HepG2 (cell line): ENCODE measurements at regions not wholly inside any gene's neighbourhood (a gene's known extent, or its start where the extent isn't known, plus 50 kb on each side); places are given as distances from the start of the nearest gene placed in this dataset.
A peak's percentile ranks its signal among the peaks of the same experiment; 100 is the strongest.

ENCODE experiments used
- AKAP8 ChIP-seq: sonication (generic); formaldehyde crosslinking; IDR thresholded peaks from 2 replicates; pipeline ENCODE4 v1.5.1; 2020; ENCODE audit warnings: mild to moderate bottlenecking, missing genetic modification reagents
- FOXM1 ChIP-seq: sonication (generic); formaldehyde crosslinking; IDR thresholded peaks from 2 replicates; pipeline ENCODE4 v1.5.0; 2020; ENCODE audit warnings: missing genetic modification reagents
- ISX ChIP-seq: sonication (generic); formaldehyde crosslinking; conservative IDR thresholded peaks from 2 replicates; pipeline ENCODE4 v1.5.0; 2020; ENCODE audit warnings: missing genetic modification reagents
- KAT2B ChIP-seq: fragments of 150-350 bp; IDR thresholded peaks from 2 replicates; pipeline ENCODE4 v1.6.1; 2014; ENCODE audit warnings: low read depth, low read length, borderline replicate concordance
- MATR3 ChIP-seq: sonication (generic); formaldehyde crosslinking; IDR thresholded peaks from 2 replicates; pipeline ENCODE4 v1.4.0; 2020; ENCODE audit warnings: missing genetic modification reagents
- MYNN ChIP-seq: sonication (generic); formaldehyde crosslinking; IDR thresholded peaks from 2 replicates; pipeline ENCODE4 v1.4.0; 2020; ENCODE audit warnings: mild to moderate bottlenecking, low read depth, missing genetic modification reagents
- NCOA2 ChIP-seq: sonication (generic); formaldehyde crosslinking; IDR thresholded peaks from 2 replicates; pipeline ENCODE4 v1.8.0; 2022; ENCODE audit warnings: inconsistent platforms
- NR0B2 ChIP-seq: sonication (generic); formaldehyde crosslinking; IDR thresholded peaks from 2 replicates; pipeline ENCODE4 v1.4.0; 2020; ENCODE audit warnings: mild to moderate bottlenecking, missing genetic modification reagents
- PHF5A ChIP-seq: IDR thresholded peaks from one replicate; pipeline ENCODE4 v1.6.1; 2018; ENCODE audit warnings: low read depth, missing genetic modification reagents; ENCODE audit not compliant: unreplicated experiment
- RAD21 ChIP-seq: fragments of 450-650 bp; formaldehyde crosslinking; IDR thresholded peaks from 2 replicates; pipeline ENCODE4 v1.5.0; 2020; ENCODE audit warnings: mild to moderate bottlenecking
- RNF2 ChIP-seq: fragments of 450-650 bp; conservative IDR thresholded peaks from 2 replicates; pipeline ENCODE4 v1.6.1; 2016; ENCODE audit warnings: low read depth
- SMAD3 ChIP-seq: sonication (generic); formaldehyde crosslinking; IDR thresholded peaks from 2 replicates; pipeline ENCODE4 v1.4.0; 2020; ENCODE audit warnings: missing genetic modification reagents
- SRSF9 ChIP-seq: fragments of 200-400 bp; formaldehyde crosslinking; IDR thresholded peaks from 2 replicates; pipeline ENCODE4 v1.6.1; 2018; ENCODE audit warnings: borderline replicate concordance, mild to moderate bottlenecking, low read depth, low read length; ENCODE audit not compliant: insufficient read depth, poor library complexity, severe bottlenecking
- XBP1 ChIP-seq: sonication (generic); formaldehyde crosslinking; IDR thresholded peaks from 2 replicates; pipeline ENCODE4 v1.5.0; 2020; ENCODE audit warnings: missing genetic modification reagents
- ZEB1 ChIP-seq: IDR thresholded peaks from 2 replicates; pipeline ENCODE4 v1.6.1; 2012; ENCODE audit warnings: mild to moderate bottlenecking, low read depth, inconsistent platforms; ENCODE audit not compliant: insufficient replicate concordance
- ZNF20 ChIP-seq: sonication (generic); formaldehyde crosslinking; IDR thresholded peaks from 2 replicates; pipeline ENCODE4 v1.4.0; 2020; ENCODE audit warnings: mild to moderate bottlenecking, moderate library complexity, missing genetic modification reagents
- ZNF225 ChIP-seq: sonication (generic); formaldehyde crosslinking; IDR thresholded peaks from 2 replicates; pipeline ENCODE4 v1.4.0; 2020; ENCODE audit warnings: mild to moderate bottlenecking, missing genetic modification reagents
- ZNF34 ChIP-seq: sonication (generic); formaldehyde crosslinking; IDR thresholded peaks from 2 replicates; pipeline ENCODE4 v1.4.0; 2020; ENCODE audit warnings: mild to moderate bottlenecking, missing genetic modification reagents, borderline replicate concordance
- ZNF572 ChIP-seq: sonication (generic); formaldehyde crosslinking; IDR thresholded peaks from 2 replicates; pipeline ENCODE4 v1.5.1; 2020; ENCODE audit warnings: mild to moderate bottlenecking, missing genetic modification reagents
- TF ChIP-seq, protein P1 (sequence below): sonication (generic); formaldehyde crosslinking; IDR thresholded peaks from 2 replicates; pipeline ENCODE4 v1.4.0; 2020; ENCODE audit warnings: missing genetic modification reagents, borderline replicate concordance
- TF ChIP-seq, protein P2 (sequence below): sonication (generic); formaldehyde crosslinking; IDR thresholded peaks from 2 replicates; pipeline ENCODE4 v1.8.0; 2022; ENCODE audit warnings: low read depth, missing genetic modification reagents
- TF ChIP-seq, protein P3 (sequence below): sonication (generic); formaldehyde crosslinking; IDR thresholded peaks from 2 replicates; pipeline ENCODE4 v1.5.0; 2020; ENCODE audit warnings: mild to moderate bottlenecking, missing genetic modification reagents
- TF ChIP-seq, protein P4 (sequence below): sonication (generic); formaldehyde crosslinking; IDR thresholded peaks from 2 replicates; pipeline ENCODE4 v1.4.0; 2020; ENCODE audit warnings: low read depth, missing genetic modification reagents

- no peak for TF ChIP-seq XBP1 (CRISPR knock-in tag)
- no peak for TF ChIP-seq MYNN (CRISPR knock-in tag)
- TF ChIP-seq KAT2B = no peak
- 0 out of 2 replicates have a peak, but pooled peaks have one; percentile 16 for TF ChIP-seq SMAD3 (CRISPR knock-in tag)
- TF ChIP-seq ZNF225 (CRISPR knock-in tag) = no peak
- TF ChIP-seq ZNF20 = no peak
- no peak for TF ChIP-seq ZNF572 (CRISPR knock-in tag)
- TF ChIP-seq AKAP8 = no peak
- TF ChIP-seq ZEB1 = no peak
- TF ChIP-seq, protein P1, sequence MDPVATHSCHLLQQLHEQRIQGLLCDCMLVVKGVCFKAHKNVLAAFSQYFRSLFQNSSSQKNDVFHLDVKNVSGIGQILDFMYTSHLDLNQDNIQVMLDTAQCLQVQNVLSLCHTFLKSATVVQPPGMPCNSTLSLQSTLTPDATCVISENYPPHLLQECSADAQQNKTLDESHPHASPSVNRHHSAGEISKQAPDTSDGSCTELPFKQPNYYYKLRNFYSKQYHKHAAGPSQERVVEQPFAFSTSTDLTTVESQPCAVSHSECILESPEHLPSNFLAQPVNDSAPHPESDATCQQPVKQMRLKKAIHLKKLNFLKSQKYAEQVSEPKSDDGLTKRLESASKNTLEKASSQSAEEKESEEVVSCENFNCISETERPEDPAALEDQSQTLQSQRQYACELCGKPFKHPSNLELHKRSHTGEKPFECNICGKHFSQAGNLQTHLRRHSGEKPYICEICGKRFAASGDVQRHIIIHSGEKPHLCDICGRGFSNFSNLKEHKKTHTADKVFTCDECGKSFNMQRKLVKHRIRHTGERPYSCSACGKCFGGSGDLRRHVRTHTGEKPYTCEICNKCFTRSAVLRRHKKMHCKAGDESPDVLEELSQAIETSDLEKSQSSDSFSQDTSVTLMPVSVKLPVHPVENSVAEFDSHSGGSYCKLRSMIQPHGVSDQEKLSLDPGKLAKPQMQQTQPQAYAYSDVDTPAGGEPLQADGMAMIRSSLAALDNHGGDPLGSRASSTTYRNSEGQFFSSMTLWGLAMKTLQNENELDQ = no peak
- TF ChIP-seq SRSF9 = no peak
- TF ChIP-seq PHF5A (CRISPR knock-in tag) = no peak
- TF ChIP-seq ISX (CRISPR knock-in tag) = no peak
- no peak for TF ChIP-seq FOXM1 (CRISPR knock-in tag)
- peak; percentile 49; the same call in 1 of the 2 replicates for TF ChIP-seq NCOA2
- TF ChIP-seq RAD21 = no peak
- no peak for TF ChIP-seq MATR3 (CRISPR knock-in tag)
- TF ChIP-seq, protein P2, sequence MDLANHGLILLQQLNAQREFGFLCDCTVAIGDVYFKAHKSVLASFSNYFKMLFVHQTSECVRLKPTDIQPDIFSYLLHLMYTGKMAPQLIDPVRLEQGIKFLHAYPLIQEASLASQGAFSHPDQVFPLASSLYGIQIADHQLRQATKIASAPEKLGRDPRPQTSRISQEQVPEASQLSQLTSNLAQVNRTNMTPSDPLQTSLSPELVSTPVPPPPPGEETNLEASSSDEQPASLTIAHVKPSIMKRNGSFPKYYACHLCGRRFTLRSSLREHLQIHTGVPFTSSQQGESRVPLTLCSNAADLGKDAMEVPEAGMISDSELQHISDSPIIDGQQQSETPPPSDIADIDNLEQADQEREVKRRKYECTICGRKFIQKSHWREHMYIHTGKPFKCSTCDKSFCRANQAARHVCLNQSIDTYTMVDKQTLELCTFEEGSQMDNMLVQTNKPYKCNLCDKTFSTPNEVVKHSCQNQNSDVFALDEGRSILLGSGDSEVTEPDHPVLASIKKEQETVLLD (CRISPR knock-in tag) = no peak
- no peak for TF ChIP-seq RNF2
- no peak for TF ChIP-seq NR0B2
- TF ChIP-seq, protein P3, sequence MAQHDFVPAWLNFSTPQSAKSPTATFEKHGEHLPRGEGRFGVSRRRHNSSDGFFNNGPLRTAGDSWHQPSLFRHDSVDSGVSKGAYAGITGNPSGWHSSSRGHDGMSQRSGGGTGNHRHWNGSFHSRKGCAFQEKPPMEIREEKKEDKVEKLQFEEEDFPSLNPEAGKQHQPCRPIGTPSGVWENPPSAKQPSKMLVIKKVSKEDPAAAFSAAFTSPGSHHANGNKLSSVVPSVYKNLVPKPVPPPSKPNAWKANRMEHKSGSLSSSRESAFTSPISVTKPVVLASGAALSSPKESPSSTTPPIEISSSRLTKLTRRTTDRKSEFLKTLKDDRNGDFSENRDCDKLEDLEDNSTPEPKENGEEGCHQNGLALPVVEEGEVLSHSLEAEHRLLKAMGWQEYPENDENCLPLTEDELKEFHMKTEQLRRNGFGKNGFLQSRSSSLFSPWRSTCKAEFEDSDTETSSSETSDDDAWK (CRISPR knock-in tag) = no peak
- TF ChIP-seq, protein P4, sequence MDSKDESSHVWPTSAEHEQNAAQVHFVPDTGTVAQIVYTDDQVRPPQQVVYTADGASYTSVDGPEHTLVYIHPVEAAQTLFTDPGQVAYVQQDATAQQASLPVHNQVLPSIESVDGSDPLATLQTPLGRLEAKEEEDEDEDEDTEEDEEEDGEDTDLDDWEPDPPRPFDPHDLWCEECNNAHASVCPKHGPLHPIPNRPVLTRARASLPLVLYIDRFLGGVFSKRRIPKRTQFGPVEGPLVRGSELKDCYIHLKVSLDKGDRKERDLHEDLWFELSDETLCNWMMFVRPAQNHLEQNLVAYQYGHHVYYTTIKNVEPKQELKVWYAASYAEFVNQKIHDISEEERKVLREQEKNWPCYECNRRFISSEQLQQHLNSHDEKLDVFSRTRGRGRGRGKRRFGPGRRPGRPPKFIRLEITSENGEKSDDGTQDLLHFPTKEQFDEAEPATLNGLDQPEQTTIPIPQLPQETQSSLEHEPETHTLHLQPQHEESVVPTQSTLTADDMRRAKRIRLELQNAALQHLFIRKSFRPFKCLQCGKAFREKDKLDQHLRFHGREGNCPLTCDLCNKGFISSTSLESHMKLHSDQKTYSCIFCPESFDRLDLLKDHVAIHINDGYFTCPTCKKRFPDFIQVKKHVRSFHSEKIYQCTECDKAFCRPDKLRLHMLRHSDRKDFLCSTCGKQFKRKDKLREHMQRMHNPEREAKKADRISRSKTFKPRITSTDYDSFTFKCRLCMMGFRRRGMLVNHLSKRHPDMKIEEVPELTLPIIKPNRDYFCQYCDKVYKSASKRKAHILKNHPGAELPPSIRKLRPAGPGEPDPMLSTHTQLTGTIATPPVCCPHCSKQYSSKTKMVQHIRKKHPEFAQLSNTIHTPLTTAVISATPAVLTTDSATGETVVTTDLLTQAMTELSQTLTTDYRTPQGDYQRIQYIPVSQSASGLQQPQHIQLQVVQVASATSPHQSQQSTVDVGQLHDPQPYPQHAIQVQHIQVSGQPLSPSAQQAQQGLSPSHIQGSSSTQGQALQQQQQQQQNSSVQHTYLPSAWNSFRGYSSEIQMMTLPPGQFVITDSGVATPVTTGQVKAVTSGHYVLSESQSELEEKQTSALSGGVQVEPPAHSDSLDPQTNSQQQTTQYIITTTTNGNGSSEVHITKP (CRISPR knock-in tag) = no peak
- TF ChIP-seq ZNF34 = no peak
Measured at GRCh38 chr14:49966304-49966809, 73.5 kb downstream of the ARF6 start (continued).
